ENCODE measurements at regions not wholly inside any gene's neighbourhood (a gene's known extent, or its start where the extent isn't known, plus 50 kb on each side); places are given as distances from the start of the nearest gene placed in this dataset.

GRCh38 chr6:92428448-92428847 lies 990.9 kb downstream of the EPHA7 start:
- no peak for DNase-seq
- no peak overlapping the region for H2AFZ ChIP-seq (ENCODE audit: low read length)
- TF ChIP-seq CTCF (IDR thresholded peaks at IDR 0.05; ENCODE audit: low read length) = no peak
- no peaks in the 10 kb centered on the region for H3K79me2 ChIP-seq (ENCODE audit: low read length)
- H3K9me3 ChIP-seq (replicated peaks; ENCODE audit: insufficient read depth, low read length) = no peaks in the 10 kb centered on the region
- H3F3A ChIP-seq (ENCODE audit: insufficient read depth, low read length) = no peaks in the 10 kb centered on the region
- no peaks in the 10 kb centered on the region for H4K20me1 ChIP-seq (ENCODE audit: insufficient read depth, low read length)
- no peaks in the 10 kb centered on the region for H3K9me2 ChIP-seq (replicated peaks; ENCODE audit: insufficient read depth, low read length)
- no peaks in the 10 kb centered on the region for H3K4me1 ChIP-seq (ENCODE audit: low read length)
- H3K27me3 ChIP-seq (replicated peaks; ENCODE audit: insufficient read depth, low read length) = no peaks in the 10 kb centered on the region
- no peak overlapping the region for H3K9ac ChIP-seq (ENCODE audit: low read length)
- no peak overlapping the region for H3K4me2 ChIP-seq (ENCODE audit: low read depth, low read length)
- H3K4me3 ChIP-seq (ENCODE audit: low read length) = no peak overlapping the region
- no peaks in the 10 kb centered on the region for H3K36me3 ChIP-seq (replicated peaks; ENCODE audit: insufficient read depth, low read length)
- no peak overlapping the region for H3K27ac ChIP-seq (ENCODE audit: low read length)

GRCh38 chr6:92427453-92427852 lies 991.9 kb downstream of the EPHA7 start:
- TF ChIP-seq EZH2 (optimal IDR thresholded peaks at IDR 0.05; ENCODE audit: low read depth, low read length) (no peak), EZH2phosphoT487 (IDR thresholded peaks at IDR 0.05; ENCODE audit: low read length) (no peak), CTCF (IDR thresholded peaks at IDR 0.05; ENCODE audit: low read length) (no peak)
- no peak for DNase-seq
- Histone ChIP-seq H3K9ac (ENCODE audit: low read length) (no peak overlapping the region), H3K9me2 (replicated peaks; ENCODE audit: insufficient read depth, low read length) (no peaks in the 10 kb centered on the region), H3K4me3 (ENCODE audit: low read length) (no peak overlapping the region), H3K4me1 (ENCODE audit: low read length) (no peaks in the 10 kb centered on the region), H3K79me2 (ENCODE audit: low read length) (no peaks in the 10 kb centered on the region), H3K27me3 (replicated peaks; ENCODE audit: insufficient read depth, low read length) (no peaks in the 10 kb centered on the region), H3F3A (ENCODE audit: insufficient read depth, low read length) (no peaks in the 10 kb centered on the region), H4K20me1 (ENCODE audit: insufficient read depth, low read length) (no peaks in the 10 kb centered on the region), H3K9me3 (replicated peaks; ENCODE audit: insufficient read depth, low read length) (no peaks in the 10 kb centered on the region), H3K36me3 (replicated peaks; ENCODE audit: insufficient read depth, low read length) (no peaks in the 10 kb centered on the region), H3K27ac (ENCODE audit: low read length) (no peak overlapping the region), H2AFZ (ENCODE audit: low read length) (no peak overlapping the region), H3K4me2 (ENCODE audit: low read depth, low read length) (no peak overlapping the region)

DNA sequence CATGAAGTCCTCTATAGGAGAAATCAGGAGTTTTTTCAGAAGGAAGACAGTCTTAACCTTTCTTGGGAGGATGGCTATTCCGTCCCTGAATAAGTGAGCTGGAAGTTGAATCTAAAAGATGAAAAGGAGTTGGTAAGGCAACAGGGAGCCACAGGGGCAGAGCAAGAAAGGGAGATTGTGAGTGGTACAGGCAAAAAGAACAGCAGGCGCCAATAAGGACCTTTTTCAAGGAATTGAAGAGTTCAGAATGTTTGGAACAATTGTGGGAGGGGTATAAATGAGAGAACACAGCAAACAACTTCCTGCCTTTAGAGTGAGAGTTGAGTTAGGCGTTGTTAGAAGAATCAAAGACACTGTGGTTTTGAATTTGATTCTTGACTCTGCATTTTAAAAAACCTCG lies 1003.7 kb downstream of the EPHA7 start:
- H3K4me1 ChIP-seq (ENCODE audit: low read length) = no peaks in the 10 kb centered on the region
- no peaks in the 10 kb centered on the region for H4K20me1 ChIP-seq (ENCODE audit: insufficient read depth, low read length)
- no peaks in the 10 kb centered on the region for H3K36me3 ChIP-seq (replicated peaks; ENCODE audit: insufficient read depth, low read length)
- no peaks in the 10 kb centered on the region for H3F3A ChIP-seq (ENCODE audit: insufficient read depth, low read length)
- H3K9ac ChIP-seq (ENCODE audit: low read length) = no peak overlapping the region
- H3K79me2 ChIP-seq (ENCODE audit: low read length) = no peaks in the 10 kb centered on the region
- no peak overlapping the region for H3K4me3 ChIP-seq (ENCODE audit: low read length)
- DNase-seq = no peak
- H3K27ac ChIP-seq (ENCODE audit: low read length) = no peak overlapping the region
- no peak for TF ChIP-seq CTCF (IDR thresholded peaks at IDR 0.05; ENCODE audit: low read length)
- no peak for TF ChIP-seq EZH2phosphoT487 (IDR thresholded peaks at IDR 0.05; ENCODE audit: low read length)
- TF ChIP-seq EZH2 (optimal IDR thresholded peaks at IDR 0.05; ENCODE audit: low read depth, low read length) = no peak
- no peak overlapping the region for H2AFZ ChIP-seq (ENCODE audit: low read length)
- no peak overlapping the region for H3K4me2 ChIP-seq (ENCODE audit: low read depth, low read length)
- H3K9me2 ChIP-seq (replicated peaks; ENCODE audit: insufficient read depth, low read length) = no peaks in the 10 kb centered on the region
- no peaks in the 10 kb centered on the region for H3K27me3 ChIP-seq (replicated peaks; ENCODE audit: insufficient read depth, low read length)
- no peaks in the 10 kb centered on the region for H3K9me3 ChIP-seq (replicated peaks; ENCODE audit: insufficient read depth, low read length)

All from MM.1S (cell line).